GM21447 (cell line): ENCODE measurements at regions not wholly inside any gene's neighbourhood (a gene's known extent, or its start where the extent isn't known, plus 50 kb on each side); places are given as distances from the start of the nearest gene placed in this dataset.
A peak's percentile ranks its signal among the peaks of the same experiment; 100 is the strongest.
"Not testable (repeated sequence)": the region's sequence is repeated elsewhere in the genome, so short reads cannot be mapped to it uniquely, and the experiment has no call there.

Experiments used
- ATAC-seq: cut with Tn5 transposase; IDR thresholded peaks from one replicate; pipeline ENCODE4 v1.9.1; 2021; ENCODE audit not compliant: unreplicated experiment

DNA sequence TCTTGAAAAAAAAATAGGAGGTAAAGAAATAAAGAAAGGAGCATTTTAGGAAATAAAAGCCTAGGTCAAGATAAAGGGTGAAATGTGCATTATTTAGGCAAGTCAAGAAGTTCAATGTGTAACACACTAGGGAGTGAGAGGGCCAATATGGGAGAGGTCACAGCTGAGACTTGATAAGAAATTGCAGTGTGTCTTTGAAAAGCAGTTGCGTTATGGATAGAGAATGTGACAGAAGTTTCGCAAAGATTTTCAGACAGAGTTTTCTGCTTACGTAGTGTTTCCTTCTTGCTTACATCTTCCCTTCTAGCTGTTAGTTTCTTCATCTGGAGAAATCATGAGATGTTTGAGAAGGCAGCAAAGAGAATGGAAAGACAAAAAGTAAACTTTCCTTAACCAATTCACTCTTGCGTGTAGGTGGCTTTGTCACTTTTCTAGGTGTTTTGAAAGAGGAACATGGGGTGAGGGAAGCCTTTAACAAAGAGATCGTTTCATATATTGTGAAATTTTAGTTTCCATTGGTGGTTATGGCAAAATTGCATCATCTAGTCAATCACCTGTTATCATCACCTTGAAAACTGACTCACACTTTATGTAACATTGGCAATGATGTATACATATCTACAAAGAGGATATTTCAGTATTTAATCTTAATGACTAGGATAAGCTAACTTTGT is 975.5 kb downstream of the OLFM4 start:
- no peak for ATAC-seq

GRCh38 chr13:54016542-54016941 is 987.9 kb downstream of the OLFM4 start:
- no peak for ATAC-seq

- no peak for ATAC-seq
These were observed 989.9 kb downstream of the OLFM4 start for GRCh38 chr13:54018485-54018884.

- ATAC-seq: peak; percentile 93
These were observed 1000.6 kb downstream of the OLFM4 start for GRCh38 chr13:54029226-54029625.

GRCh38 chr13:54029720-54030119 is 1001.1 kb downstream of the OLFM4 start:
- no peak for ATAC-seq

- no peak for ATAC-seq
These were observed 1004.8 kb downstream of the OLFM4 start for GRCh38 chr13:54033323-54033861.

GRCh38 chr13:54034047-54034446 is 1005.4 kb downstream of the OLFM4 start:
- no peak for ATAC-seq

DNA sequence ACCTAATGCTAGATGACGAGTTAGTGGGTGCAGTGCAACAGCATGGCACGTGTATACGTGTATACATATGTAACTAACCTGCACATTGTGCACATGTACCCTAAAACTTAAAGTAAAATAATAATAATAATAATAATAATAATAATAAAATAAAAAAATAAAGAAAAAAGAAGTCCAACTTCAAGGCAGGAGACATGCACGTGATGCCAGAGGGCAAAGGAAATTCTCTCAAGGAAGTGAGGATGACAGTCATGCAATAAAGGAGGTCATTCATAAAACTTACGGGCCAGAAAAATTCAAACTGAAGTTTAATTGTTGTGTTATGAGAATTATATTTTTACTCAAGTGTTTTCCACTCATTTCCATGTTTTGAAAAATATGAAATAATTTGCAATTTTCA is 1028.8 kb downstream of the OLFM4 start:
- ATAC-seq: not testable (repeated sequence)

GRCh38 chr13:54069958-54070357 is 1041.3 kb downstream of the OLFM4 start:
- not testable (repeated sequence) for ATAC-seq

- ATAC-seq: no peak
These were observed 1049.0 kb downstream of the OLFM4 start for GRCh38 chr13:54077569-54077968.

GRCh38 chr13:54078271-54078870 is 1049.8 kb downstream of the OLFM4 start:
- no peak for ATAC-seq

DNA sequence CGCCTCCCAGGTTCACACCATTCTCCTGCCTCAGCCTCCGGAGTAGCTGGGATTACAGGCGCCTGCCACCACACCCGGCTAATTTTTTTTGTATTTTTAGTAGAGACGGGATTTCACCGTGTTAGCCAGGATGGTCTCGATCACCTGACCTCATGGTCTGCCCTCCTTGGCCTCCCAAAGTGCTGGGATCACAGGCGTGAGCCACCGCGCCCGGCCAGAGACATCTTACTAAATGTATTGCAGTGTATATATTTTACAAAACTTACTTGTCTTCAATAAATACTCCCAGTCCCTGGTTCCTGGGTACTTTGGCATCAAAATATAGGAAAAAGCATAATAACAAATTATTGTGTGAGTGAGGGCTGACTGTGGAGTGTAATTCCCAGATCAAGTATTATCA is 1053.7 kb downstream of the OLFM4 start:
- ATAC-seq: not testable (repeated sequence)

DNA sequence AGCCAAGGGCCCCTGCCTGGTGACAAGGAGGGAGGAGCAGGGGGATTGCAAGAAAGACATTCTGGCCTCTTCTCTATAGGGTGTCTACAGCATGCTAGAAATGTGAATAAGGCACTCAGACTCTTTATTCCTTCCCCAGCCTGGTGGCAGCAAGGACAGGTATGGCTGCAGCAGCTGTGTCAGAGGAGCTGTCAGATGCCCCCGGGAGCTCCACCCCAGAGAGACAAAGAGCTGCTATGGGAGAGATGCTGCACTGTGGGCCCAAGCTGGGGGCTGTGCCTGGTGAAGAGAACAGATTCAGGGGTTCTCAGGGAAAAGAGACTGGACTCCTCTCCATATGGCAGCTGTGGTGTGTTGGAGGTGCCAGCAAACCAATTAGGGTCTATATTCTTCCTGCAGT is 1063.3 kb downstream of the OLFM4 start:
- no peak for ATAC-seq

DNA sequence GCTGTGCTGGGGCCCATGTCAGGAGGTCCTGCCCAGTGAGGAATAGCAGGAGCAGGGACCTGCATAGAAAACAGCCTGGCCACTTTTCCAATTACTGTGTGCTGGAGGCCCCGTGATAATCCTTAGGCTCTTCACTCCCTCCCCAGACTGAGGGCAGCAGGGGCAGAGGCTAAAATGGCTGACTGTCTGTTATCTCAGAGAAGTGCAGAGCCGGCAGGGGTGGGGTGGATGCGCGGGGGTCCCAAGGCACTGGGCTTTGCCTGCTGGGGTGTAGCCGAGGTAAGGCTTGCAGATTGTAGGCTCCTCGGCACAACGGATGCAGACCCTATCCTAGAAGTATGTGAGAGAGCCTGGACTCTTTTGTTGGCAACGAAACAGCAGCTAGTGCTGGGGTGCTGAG is 1064.1 kb downstream of the OLFM4 start:
- ATAC-seq: no peak

DNA sequence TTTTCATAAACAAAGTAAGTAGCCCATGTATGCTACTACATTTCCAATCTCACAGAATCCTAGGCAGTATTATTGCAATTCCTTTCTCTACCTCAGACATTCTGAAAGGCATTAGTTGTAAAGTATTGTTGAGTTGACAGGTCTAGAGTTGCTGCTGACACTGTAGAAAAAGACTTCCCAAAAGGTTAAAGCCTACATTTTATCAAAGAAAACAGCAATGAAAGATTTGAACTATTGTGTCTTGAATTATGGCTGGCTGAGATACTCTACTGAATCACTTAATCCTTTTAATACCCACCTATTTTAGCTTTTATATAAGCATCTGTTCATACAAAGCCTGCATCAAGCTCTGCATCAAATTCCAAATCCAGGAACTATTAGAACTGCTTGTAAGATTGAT is 1082.0 kb downstream of the OLFM4 start:
- ATAC-seq: no peak

GRCh38 chr13:54124700-54125099 is 1096.1 kb downstream of the OLFM4 start:
- ATAC-seq: no peak

DNA sequence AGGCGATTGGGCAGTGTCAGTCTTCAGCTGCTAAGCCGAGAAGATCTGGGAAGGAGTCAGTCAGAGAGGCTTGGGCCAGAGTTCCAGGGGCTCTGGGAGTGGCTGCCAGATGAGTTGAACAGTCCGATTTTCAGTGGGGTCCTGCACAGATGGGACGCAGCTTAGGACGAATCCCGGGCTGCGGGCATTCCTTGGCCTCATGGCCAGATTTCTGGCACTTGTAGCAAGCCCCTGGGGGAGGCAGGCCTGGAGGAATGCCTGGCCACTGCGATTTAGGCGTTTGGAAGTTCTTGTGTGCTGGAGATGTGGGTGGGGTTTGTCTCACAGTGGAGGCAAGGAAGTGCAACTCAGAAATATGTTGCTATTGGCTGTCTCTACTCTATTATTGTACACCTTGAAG is 1102.3 kb downstream of the OLFM4 start:
- not testable (repeated sequence) for ATAC-seq

DNA sequence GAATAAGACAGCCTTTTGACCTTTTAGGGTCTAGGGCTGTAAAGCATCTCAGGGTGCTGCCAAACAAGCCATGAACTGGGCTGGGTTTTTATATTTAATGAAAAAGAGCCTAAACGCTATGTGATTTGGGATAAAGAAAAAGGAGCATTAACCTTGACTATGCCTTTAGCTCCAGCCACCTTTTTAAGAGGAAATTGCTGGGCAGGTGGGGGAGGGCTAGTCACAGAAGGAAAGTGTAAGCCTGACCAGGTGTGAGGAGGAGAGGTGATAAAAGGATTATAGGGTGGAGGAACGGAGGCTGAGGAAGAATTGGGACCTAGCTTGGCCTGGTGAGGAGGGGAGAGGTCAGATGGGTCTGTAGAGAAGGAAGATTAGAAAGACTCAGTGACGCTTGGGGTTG is 1102.8 kb downstream of the OLFM4 start:
- ATAC-seq: not testable (repeated sequence)

- ATAC-seq: not testable (repeated sequence)
These were observed 1103.5 kb downstream of the OLFM4 start for GRCh38 chr13:54132127-54132526.

GRCh38 chr13:54132720-54133119 is 1104.1 kb downstream of the OLFM4 start:
- not testable (repeated sequence) for ATAC-seq

GRCh38 chr13:54133746-54134145 is 1105.1 kb downstream of the OLFM4 start:
- no peak for ATAC-seq

- no peak for ATAC-seq
These were observed 1116.2 kb downstream of the OLFM4 start for GRCh38 chr13:54144828-54145227.

DNA sequence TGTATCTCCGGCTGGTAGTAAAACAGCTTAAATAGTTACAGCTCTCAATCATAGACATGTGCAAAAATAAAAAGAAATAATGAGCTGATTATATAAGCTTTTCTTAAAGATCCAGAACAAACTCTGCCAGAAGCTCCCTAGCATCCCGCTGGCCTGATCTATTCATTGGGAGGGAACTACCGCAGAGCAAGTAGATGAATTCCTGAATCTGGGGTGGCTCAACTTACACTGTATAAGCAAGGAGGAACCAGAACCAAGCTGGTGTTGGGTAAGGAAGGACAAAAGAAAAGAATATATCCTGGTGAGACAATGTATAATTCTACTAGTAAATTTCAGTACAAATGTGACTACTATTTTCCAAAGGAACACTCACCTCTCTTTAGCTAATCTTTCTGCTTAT is 1122.2 kb downstream of the OLFM4 start:
- ATAC-seq: no peak
